Upper lobe of left lung (tissue), 6 donors: ENCODE measurements at regions not wholly inside any gene's neighbourhood (a gene's known extent, or its start where the extent isn't known, plus 50 kb on each side); places are given as distances from the start of the nearest gene placed in this dataset.

ENCODE experiments used
- ATAC-seq, 2 donors: fragments of 200-7000 bp; cut with Tn5 transposase; one replicate each; pipeline ENCODE4 v1.9.1; 2022; ENCODE audit warnings: mild to moderate bottlenecking in 2 of 2, moderate library complexity in 2 of 2; ENCODE audit not compliant: low FRiP score in 2 of 2
- DNase-seq, 2 donors: peaks; one replicate each; pipeline ENCODE4 v3.0.0-alpha.2; 2019 to 2020
- H3K27ac ChIP-seq, 4 donors: fragments of 200-600 bp; sonication (generic); one replicate each; pipeline ENCODE4 v1.5.1; 2016 to 2019
- H3K27me3 ChIP-seq, 4 donors: fragments of 200-600 bp; sonication (generic); one replicate each; pipeline ENCODE4 v1.5.1; 2017 to 2019
- H3K36me3 ChIP-seq, 4 donors: fragments of 200-600 bp; sonication (generic); one replicate each; pipeline ENCODE4 v1.5.1; 2016 to 2019
- H3K4me1 ChIP-seq, 4 donors: fragments of 200-600 bp; sonication (generic); one replicate each; pipeline ENCODE4 v1.5.1; 2018 to 2019
- H3K4me3 ChIP-seq, 4 donors: fragments of 200-600 bp; sonication (generic); one replicate each; pipeline ENCODE4 v1.5.1; 2017 to 2019; ENCODE audit warnings: mild to moderate bottlenecking in 2 of 4, moderate library complexity in 1 of 4
- H3K9me3 ChIP-seq, 4 donors: fragments of 200-600 bp; sonication (generic); one replicate each; pipeline ENCODE4 v1.5.1; 2018 to 2019
- CTCF ChIP-seq, 6 experiments: fragments of 450-650 bp in 4 of 6; fragments of 200-600 bp in 2 of 6; sonication (generic) in 2 of 6; IDR thresholded peaks; one replicate each; pipeline ENCODE4 v1.5.1; 2016 to 2019; ENCODE audit warnings: antibody characterized with exemption in 6 of 6
- EP300 ChIP-seq, 4 donors: sonication (generic); formaldehyde crosslinking; IDR thresholded peaks; one replicate each; pipeline ENCODE4 v1.5.1; 2017; ENCODE audit warnings: antibody characterized with exemption in 4 of 4, control low read depth in 2 of 4
- POLR2A ChIP-seq, 4 donors: fragments of 450-650 bp; IDR thresholded peaks; one replicate each; pipeline ENCODE4 v1.5.1; 2016 to 2017; ENCODE audit warnings: antibody characterized with exemption in 4 of 4, mild to moderate bottlenecking in 2 of 4
- POLR2AphosphoS5 ChIP-seq, 2 donors: sonication (generic); formaldehyde crosslinking; IDR thresholded peaks; one replicate each; pipeline ENCODE4 v1.5.1; 2017; ENCODE audit warnings: antibody characterized with exemption in 2 of 2
- WGBS, 2 donors: methylation state at CpG; one replicate each; pipeline ENCODE4 v1.1.5; 2017 to 2018; 5-methylcytosine and 5-hydroxymethylcytosine counted together
- donor health status: DM: no; HTN: no; CAD: no; lungs with moderate emphysema.
- donor health status: DM: no; HTN: yes; CAD: no; lungs with severe emphysema.

GRCh38 chr2:42984617-42985016, 192.2 kb upstream of the HAAO start:
- H3K4me3 ChIP-seq, result no peak overlapping the region
- no peak for TF ChIP-seq EP300 (IDR thresholded peaks at IDR 0.05)
- TF ChIP-seq CTCF (IDR thresholded peaks at IDR 0.05), result no peak
- WGBS, 2 donors, result 88 to 92% methylated on average over 6 of the region's 6 CpGs
- H3K4me1 ChIP-seq, result peaks cover 0 to 3% (median 0%) of the 10 kb centered on the region in 4 donors
- H3K27ac ChIP-seq, result no peak overlapping the region
- H3K9me3 ChIP-seq, result no peaks in the 10 kb centered on the region
- no peak for DNase-seq
- ATAC-seq, result no peak
- H3K27me3 ChIP-seq, result no peaks in the 10 kb centered on the region
- H3K36me3 ChIP-seq, result no peaks in the 10 kb centered on the region

- no peaks in the 10 kb centered on the region for H3K27me3 ChIP-seq
- DNase-seq (no peak), ATAC-seq (no peak)
- WGBS, 2 donors, result 65 to 83% methylated on average over 6 of the region's 6 CpGs
- no peak overlapping the region for H3K4me3 ChIP-seq
- H3K27ac ChIP-seq, result no peak overlapping the region
- peaks cover 0 to 3% (median 0%) of the 10 kb centered on the region in 4 donors for H3K4me1 ChIP-seq
- no peak for TF ChIP-seq CTCF (IDR thresholded peaks at IDR 0.05)
- TF ChIP-seq POLR2AphosphoS5 (IDR thresholded peaks at IDR 0.05), result no peak
- TF ChIP-seq EP300 (IDR thresholded peaks at IDR 0.05), result no peak
- no peak for TF ChIP-seq POLR2A (IDR thresholded peaks at IDR 0.05)
- no peaks in the 10 kb centered on the region for H3K36me3 ChIP-seq
- H3K9me3 ChIP-seq, result no peaks in the 10 kb centered on the region
Measured at GRCh38 chr2:42984081-42984480, 191.7 kb upstream of the HAAO start.

GRCh38 chr2:42980764-42981416, 188.5 kb upstream of the HAAO start:
- H3K4me1 ChIP-seq, result peaks cover 0 to 3% (median 0%) of the 10 kb centered on the region in 4 donors
- DNase-seq, result no peak
- H3K27ac ChIP-seq, result no peak overlapping the region
- ATAC-seq, result no peak
- no peak overlapping the region for H3K4me3 ChIP-seq
- H3K27me3 ChIP-seq, result no peaks in the 10 kb centered on the region
- 91 to 98% methylated on average over 9 of the region's 9 CpGs for WGBS, 2 donors
- H3K9me3 ChIP-seq, result no peaks in the 10 kb centered on the region
- no peak for TF ChIP-seq CTCF (IDR thresholded peaks at IDR 0.05)
- no peak for TF ChIP-seq POLR2A (IDR thresholded peaks at IDR 0.05)
- TF ChIP-seq POLR2AphosphoS5 (IDR thresholded peaks at IDR 0.05), result no peak
- no peak for TF ChIP-seq EP300 (IDR thresholded peaks at IDR 0.05)
- H3K36me3 ChIP-seq, result no peaks in the 10 kb centered on the region

- 89 to 94% methylated on average over 15 to 16 of the region's 16 CpGs for WGBS, 2 donors
- no peak for ATAC-seq
Measured at GRCh38 chr2:42979870-42980763, 187.7 kb upstream of the HAAO start.

More at GRCh38 chr2:42979870-42980763, 187.7 kb upstream of the HAAO start:
- Histone ChIP-seq H3K27ac (no peak overlapping the region), H3K4me3 (no peak overlapping the region), H3K36me3 (no peaks in the 10 kb centered on the region), H3K27me3 (no peaks in the 10 kb centered on the region), H3K4me1 (peaks cover 4 to 10% (median 7%) of the 10 kb centered on the region in 4 donors), H3K9me3 (no peaks in the 10 kb centered on the region)
- TF ChIP-seq CTCF (IDR thresholded peaks at IDR 0.05), result no peak
- no peak for TF ChIP-seq POLR2AphosphoS5 (IDR thresholded peaks at IDR 0.05)
- TF ChIP-seq EP300 (IDR thresholded peaks at IDR 0.05), result no peak
- no peak for TF ChIP-seq POLR2A (IDR thresholded peaks at IDR 0.05)
- no peak for DNase-seq
